C4-2B (cell line): ENCODE measurements at regions not wholly inside any gene's neighbourhood (a gene's known extent, or its start where the extent isn't known, plus 50 kb on each side); places are given as distances from the start of the nearest gene placed in this dataset.

ENCODE experiments used
- CTCF ChIP-seq: fragments of 450-650 bp; conservative IDR thresholded peaks from 2 replicates; pipeline ENCODE4 v1.5.1; 2017; ENCODE audit warnings: mild to moderate bottlenecking
- ZFX ChIP-seq: fragments of 450-650 bp; IDR thresholded peaks from 2 replicates; pipeline ENCODE4 v1.6.1; 2017

GRCh38 chr2:157082950-157083349, 174.6 kb upstream of the GALNT5 start:
- TF ChIP-seq CTCF, result no peak
- TF ChIP-seq ZFX, result no peak
